GM21723 (cell line): ENCODE measurements at regions not wholly inside any gene's neighbourhood (a gene's known extent, or its start where the extent isn't known, plus 50 kb on each side); places are given as distances from the start of the nearest gene placed in this dataset.

ENCODE experiments used
- ATAC-seq: cut with Tn5 transposase; IDR thresholded peaks from one replicate; pipeline ENCODE4 v1.9.1; 2021; ENCODE audit warnings: mild to moderate bottlenecking, moderate library complexity; ENCODE audit not compliant: unreplicated experiment

DNA sequence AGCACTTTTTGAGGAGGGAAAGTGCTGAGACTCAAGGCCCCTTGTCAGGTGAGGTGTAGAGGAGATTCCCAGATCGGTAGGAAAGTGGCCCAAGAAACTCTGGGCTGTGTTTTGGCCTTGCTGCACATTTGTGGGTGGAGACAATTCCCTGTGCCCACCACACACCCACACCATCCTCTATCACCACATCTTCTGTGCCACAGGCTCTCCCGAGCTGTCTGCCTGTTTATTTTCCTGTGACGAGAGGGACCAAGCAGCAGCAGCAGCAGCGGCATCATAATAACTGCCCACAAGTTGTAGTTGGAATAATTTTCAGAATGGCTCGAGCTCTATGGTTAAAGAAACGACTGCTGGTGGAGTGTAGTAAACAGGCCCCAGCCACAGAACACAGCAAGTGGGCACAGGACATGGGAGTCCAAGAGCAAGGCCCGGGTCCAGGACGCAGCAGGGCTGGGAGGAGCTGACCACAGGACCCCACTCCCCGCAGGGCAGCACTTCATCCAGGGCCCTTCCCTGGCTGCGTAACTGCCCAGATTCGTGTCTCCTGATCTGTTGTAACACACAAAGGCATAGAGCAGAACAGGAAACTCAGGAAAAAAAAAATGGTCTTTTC lies 55.6 kb upstream of the BCL2L14 start:
- no peak for ATAC-seq

DNA sequence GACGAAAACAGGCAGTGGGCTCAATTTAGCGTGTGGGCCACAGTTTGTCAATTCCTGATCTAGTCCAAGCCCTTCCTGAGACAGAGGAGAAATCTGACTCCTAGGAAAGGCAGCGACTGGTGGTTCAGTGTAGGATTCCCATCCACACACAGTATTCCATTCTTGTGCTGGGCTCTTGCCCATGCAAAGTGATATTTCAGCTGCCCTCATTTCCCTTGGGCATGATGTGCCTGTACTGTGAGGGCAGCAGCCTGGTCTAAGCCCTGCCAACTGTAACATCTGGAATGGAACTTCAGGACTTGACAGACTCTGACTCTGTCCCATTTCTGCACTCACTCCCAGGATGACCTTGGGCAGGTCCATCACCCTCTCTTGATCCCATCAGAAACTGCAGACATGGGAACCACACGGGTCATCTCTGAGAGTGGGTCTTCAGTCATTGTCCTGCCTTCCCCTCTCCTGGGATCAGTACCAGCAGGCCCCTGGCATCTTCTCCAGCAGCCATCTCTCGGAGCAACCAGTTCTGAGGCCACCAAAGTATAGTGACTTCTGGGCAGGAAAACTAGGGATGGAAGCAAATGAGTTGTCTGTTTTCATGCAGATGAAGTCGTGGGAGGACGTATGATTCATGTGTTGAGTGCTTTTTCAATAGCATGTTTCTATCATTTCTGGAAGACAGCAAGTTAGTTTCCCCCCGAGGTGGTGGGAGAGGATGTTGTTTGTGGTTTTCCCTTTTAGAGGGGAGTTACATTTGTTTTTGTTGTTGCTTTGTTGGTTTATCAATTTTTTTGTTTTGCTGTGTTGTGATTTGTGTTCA lies 54.2 kb upstream of the BCL2L14 start:
- ATAC-seq = no peak

DNA sequence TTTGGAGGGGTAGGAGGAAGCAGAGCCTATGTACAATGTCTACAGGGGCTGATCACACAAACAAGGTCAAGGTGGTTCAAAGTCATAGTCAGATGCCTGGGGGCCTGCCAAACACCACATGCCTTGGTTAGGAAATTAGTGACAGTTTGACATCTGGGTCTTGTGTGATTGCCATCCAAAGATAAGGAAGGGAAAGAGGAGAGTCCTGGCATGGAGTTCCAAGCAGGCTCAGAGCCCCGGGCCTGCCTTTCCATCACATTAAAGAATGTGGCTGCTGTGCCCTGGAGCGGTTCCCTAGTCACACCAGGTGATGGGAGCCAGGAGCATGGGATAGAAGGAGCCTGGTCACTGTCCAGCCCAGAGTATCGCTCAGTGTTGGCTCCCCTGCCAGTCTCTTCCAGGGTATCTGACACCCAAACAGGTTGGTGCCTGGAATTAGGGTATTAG lies 53.6 kb upstream of the BCL2L14 start:
- ATAC-seq = no peak

DNA sequence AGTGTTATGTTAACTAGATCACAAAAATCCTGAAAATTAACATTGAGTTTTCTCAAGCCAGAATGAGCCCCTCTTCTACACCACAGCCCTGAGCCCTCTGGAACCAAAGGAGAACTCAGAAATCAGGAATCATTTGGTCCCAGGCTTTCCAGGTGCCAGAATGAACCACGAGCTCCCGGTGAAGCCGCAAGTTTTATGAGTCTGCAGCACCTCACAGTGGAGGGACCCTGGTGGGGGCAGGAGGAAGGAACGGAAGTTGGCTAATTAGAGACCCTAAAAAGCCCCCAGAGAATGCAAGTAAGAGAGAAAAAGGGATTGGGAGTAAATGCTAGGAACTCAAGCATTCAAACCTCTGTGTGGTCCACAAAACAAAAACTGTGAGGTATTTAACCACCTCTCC lies 52.9 kb upstream of the BCL2L14 start:
- no peak for ATAC-seq

DNA sequence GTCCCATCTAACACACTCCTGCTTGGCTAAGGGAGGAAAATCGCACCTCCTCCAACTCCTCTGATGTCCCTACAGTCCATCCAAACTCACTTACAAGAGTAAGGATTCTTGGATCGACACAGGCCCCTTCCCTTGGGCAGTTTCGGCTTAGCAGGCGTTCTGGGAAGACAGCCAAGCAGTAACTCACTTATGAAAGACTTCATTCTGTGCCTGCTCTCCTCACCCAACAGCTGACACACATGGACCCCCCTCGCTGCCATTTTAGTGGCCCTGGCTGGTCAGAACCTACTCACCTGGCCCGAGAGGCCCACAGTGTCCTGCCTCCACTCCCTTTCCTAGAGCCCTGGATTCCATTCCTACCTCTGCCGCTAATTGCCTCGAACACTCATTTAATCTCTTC lies 52.3 kb upstream of the BCL2L14 start:
- no peak for ATAC-seq

DNA sequence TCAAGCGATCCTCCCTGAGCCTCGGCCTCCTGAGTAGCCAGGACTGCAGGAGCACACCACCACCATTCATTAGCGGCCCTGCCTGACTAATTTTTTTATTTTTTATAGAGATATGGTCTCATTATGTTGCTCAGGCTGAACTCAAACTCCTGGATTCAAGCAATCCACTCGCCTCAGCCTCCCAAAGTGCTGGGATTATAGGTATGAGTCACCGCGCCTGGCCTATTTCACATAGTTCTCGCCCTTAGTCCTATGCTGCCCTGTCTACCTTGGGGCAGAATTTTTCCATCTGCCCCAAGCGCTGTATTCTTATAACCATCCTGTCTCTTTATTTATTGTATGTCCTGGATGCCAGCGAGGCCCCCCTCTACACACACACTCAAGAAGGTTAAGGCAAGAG lies 50.9 kb upstream of the BCL2L14 start:
- no peak for ATAC-seq

DNA sequence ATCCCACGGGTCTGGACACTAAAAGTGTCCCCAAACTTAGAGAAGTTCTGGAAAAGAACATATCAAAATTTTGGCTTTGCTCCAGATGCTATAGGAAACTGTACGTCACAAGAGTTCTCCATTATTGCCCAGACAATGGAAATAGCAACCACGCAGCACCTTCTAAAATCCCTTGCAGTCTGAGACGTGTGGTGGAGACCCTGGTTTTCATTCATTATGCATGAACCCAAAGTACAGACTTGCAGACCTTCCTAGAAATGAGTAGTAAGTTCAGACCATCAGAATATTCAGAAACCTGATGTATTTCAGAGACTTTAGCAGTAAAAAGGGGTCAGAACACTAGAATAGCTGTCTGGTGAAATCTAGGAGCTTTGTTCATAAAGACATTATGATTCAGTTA lies 50.0 kb upstream of the BCL2L14 start:
- ATAC-seq = no peak
